ENCODE measurements at regions not wholly inside any gene's neighbourhood (a gene's known extent, or its start where the extent isn't known, plus 50 kb on each side); places are given as distances from the start of the nearest gene placed in this dataset.
"Not testable (repeated sequence)": the region's sequence is repeated elsewhere in the genome, so short reads cannot be mapped to it uniquely, and the experiment has no call there.

DNA sequence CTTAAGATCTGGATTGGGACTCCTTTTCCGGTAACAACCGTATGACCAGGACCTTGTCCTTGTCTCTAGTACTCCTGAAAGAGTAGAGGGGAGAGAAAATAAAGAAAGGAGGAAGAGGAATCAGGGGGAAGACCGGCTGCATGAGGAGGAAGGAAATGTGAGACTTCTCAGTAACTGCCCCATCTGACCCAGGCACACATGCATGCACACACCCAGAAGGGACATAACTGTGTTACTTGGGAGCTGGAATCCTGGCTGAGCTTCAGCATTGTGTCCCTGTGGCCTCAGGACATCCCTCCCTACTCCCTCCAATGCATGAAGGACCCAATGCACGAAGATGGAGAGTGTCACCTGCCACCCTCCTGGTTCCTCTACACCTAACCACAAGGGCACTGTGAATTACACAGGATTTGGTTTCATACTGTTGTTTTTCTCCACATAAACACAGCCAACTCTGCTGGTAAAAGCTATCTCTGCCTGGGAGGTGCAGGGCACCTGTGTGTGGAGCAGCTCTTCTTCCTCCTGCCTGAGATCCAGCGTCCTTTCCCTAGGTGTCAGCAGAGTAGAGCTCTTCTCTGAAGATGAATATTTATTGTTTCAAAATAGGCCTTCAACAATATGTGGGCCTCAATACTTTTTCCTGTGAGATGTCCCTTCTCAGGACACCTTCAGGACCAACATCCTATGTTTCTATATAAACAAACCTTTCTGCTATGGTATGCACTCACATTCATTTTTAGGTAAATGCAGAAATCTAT is 574.1 kb upstream of the ID2 start:
- DNase-seq = no peak

DNA sequence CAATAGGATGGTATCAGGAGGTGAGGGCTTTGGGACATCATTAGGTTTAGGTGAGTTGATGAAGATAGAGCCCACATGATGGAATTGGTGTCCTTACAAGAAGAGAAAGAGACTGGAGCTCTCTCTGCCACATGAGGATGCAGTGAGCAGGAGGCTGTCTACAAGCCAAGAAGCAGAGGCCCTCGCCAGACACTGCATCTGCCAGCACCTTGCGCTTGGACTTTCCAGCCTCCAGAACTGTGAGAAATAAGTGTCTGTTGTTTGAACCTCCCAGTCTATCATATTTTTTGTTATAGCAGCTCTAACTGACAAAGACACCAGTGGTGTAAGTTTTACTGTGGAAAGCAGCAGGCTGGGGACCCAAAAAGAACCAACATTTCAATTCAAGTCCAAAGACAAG is 571.1 kb upstream of the ID2 start:
- DNase-seq = no peak

GRCh38 chr2:8111193-8111592 is 570.7 kb upstream of the ID2 start:
- DNase-seq = no peak

- DNase-seq = no peak
Measured at GRCh38 chr2:8115456-8115855, 566.4 kb upstream of the ID2 start.

DNA sequence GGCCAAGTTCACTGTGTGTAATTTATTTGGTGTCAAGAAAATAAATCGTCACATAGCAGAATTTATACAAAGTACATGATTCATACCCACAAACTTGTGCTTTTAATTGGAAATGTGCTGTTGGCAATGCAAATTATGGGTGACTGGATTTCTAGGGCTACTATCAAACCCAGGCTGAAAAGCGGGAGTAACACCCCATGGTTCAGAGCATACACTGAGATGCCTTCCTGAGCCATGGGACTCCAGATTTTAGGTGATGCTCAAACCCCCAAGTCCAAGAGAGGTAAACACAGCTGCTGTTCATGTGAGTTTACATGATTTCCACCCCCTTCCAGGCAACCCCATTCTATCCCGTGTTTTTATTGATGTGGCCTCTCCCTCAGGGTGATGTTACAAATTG is 565.9 kb upstream of the ID2 start:
- no peak for DNase-seq

DNA sequence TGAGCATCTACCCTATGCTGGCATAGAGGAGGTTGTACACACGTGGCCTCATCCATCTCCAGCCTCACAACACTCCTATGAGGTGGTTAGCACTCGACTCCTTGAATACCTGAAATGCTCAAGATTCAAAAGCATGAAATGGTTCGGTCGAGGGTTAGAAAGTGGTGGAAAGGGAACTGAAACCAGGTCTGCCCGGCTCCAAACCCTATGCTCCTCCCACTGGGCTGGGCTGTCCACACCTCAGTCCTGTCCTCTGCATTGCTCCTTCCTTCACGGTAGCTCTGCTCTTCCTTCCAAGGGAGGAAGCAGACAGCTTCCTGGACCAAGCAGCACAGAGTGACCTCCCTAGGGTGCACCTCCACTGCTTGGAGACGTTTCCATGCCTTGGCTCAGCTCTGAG is 565.2 kb upstream of the ID2 start:
- no peak for DNase-seq

- DNase-seq = no peak
Measured at GRCh38 chr2:8118940-8119781, 562.7 kb upstream of the ID2 start.

DNA sequence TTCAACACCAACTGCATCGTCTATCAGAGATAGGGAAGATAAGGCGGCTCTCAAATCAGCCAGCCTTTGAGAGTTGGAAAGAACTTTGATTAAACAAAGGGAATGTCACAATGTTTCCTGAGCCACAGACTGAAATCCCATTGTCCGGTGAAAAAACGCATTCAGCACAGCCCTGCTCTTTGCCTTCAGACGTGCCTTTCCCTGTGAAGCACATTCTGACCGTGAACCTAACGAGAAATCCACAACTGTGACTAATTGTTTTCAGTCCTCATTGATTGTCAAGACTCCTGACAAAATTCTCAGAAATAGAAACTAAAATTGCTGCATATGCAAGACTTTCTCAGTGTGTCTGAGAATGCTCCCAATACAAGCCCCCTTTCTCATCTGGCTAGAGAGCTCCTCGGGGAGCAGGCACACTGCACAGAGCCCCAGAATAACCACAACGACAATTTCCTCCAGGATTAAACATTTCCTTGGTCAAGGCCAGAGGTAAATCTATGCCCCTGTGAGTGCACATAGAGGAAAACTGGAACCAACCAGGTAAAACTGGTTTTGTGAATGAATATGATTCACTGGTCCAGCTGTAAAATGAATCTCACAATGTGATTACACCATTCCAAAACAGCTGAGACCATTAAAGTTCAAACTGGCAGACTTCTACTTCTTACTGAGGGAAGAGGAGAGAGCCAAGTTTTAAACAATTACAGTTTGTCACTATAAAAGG is 561.9 kb upstream of the ID2 start:
- no peak for DNase-seq

GRCh38 chr2:8120506-8120860 is 561.4 kb upstream of the ID2 start:
- no peak for DNase-seq

- DNase-seq = no peak
Measured at GRCh38 chr2:8121022-8121825, 560.6 kb upstream of the ID2 start.

- no peak for DNase-seq
Measured at GRCh38 chr2:8121826-8122513, 559.9 kb upstream of the ID2 start.

- DNase-seq = no peak
Measured at GRCh38 chr2:8122520-8122919, 559.3 kb upstream of the ID2 start.

GRCh38 chr2:8123464-8123863 is 558.4 kb upstream of the ID2 start:
- no peak for DNase-seq

DNA sequence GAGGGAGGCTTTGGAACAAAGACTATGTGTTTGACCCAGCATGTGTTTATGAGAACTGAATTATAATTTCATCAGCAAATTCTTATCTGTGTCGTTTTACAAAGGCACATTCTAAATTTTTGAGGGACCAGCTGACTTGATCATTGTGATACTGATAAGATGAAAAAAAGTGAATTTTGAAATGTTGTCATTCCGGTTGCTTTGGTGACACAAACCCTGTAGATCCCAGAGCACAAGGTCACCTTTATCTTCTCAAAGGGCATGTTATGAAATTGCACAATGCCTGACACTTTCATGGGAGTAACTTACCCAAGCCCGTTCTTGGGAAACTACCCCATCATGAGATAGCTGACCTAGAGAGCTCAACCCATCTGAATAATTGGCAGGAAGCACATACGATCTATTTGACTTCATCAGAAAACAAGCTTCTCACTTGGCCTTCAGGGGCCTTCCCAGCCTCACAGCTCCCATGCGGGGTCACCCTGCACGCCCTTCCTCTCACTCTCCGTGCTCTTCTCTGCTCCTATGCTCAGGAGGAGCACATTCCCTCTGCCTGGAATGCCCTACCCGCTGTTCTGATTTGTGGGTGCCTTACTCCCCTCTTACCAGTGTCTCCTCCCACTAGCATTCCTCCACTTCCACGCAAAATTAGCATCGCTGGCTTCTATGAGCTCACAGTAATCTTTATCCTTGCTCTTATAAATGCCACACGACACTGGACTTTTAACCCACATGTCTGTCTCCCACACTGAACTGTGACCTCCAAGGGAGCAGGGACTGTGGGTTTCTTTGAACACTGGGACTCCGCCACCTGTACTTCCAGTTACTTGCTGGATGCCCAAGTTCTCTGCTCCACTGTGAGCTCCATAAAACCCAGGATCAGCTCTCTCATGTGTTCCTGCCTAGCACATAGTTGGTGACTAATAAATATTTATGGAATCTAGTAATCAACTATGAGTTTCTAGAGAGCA is 555.8 kb upstream of the ID2 start:
- DNase-seq = no peak

- DNase-seq = no peak
Measured at GRCh38 chr2:8126783-8127182, 555.1 kb upstream of the ID2 start.

DNA sequence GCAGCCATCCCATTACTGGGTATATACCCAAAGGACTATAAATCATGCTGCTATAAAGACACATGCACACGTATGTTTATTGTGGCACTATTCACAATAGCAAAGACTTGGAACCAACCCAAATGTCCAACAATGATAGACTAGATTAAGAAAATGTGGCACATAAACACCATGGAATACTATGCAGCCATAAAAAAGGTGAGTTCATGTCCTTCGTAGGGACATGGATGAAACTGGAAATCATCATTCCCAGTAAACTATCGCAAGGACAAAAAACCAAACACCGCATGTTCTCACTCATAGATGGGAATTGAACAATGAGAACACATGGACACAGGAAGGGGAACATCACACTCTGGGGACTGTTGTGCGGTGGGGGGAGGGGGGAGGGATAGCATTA is 550.4 kb upstream of the ID2 start:
- DNase-seq = not testable (repeated sequence)

DNA sequence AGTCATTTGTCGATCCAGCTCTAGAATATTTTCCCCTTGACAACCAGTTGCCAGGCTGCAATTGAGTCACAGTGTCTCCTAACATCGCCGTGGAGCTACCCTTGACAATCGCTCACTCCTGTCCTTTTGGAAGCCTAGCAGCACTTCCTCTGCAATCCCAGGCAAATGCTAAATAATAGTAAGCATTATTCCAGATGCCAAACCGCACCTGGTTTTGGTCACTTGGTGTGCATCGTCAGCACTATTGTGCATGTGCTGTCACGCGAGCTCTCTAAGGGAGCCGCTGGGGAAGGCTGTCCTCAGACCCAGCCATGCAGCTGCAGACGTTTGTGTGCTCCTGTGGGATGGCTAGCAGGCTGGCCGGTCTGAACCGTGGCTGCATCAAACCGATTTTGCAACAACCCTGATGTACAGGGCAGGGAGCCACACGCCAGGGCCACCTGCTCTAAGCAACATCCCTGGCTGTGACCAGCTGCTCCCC is 549.5 kb upstream of the ID2 start:
- no peak for DNase-seq

DNA sequence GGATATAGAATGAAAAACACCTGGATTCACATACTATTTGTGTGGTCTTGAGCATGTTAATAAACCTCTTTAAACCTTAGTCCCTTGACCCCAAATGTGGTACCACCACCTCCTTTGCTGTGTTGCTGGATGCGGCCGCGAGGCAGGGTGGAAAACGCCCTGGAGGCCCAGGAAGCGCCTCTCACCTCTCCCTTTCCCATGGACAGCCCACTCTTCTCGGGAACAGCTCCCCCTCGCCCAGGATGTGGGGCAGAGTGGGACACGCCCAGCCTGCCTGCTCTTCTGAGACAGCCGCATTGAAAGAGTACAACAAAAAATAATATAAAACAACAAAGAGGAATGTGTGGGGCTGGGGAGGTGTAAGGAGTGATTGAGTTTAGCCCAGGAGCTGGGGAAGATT is 549.0 kb upstream of the ID2 start:
- DNase-seq = no peak

GRCh38 chr2:8133363-8133762 is 548.5 kb upstream of the ID2 start:
- DNase-seq = no peak

GRCh38 chr2:8133913-8134472 is 547.9 kb upstream of the ID2 start:
- no peak for DNase-seq
